Thyroid gland (tissue), 4 donors: ENCODE measurements at regions not wholly inside any gene's neighbourhood (a gene's known extent, or its start where the extent isn't known, plus 50 kb on each side); places are given as distances from the start of the nearest gene placed in this dataset.

Source experiments
- CTCF ChIP-seq, 6 experiments: fragments of 200-600 bp in 3 of 6; fragments of 450-650 bp in 3 of 6; sonication (generic) in 3 of 6; IDR thresholded peaks; one replicate each; pipeline ENCODE4 v1.5.1; 2016 to 2019; ENCODE audit warnings: antibody characterized with exemption in 6 of 6, mild to moderate bottlenecking in 2 of 6, inconsistent platforms in 1 of 6, moderate library complexity in 1 of 6
- POLR2A ChIP-seq, 2 donors: fragments of 450-650 bp; IDR thresholded peaks; one replicate each; pipeline ENCODE4 v1.6.1; 2017; ENCODE audit warnings: antibody characterized with exemption in 2 of 2, mild to moderate bottlenecking in 2 of 2, moderate library complexity in 1 of 2

- TF ChIP-seq CTCF (IDR thresholded peaks at IDR 0.05) (no peak), POLR2A (IDR thresholded peaks at IDR 0.05) (no peak)
These were observed 54.4 kb upstream of the SEZ6L start for GRCh38 chr22:26114826-26115225.
